Gastrocnemius medialis (tissue), 4 donors: ENCODE measurements at regions not wholly inside any gene's neighbourhood (a gene's known extent, or its start where the extent isn't known, plus 50 kb on each side); places are given as distances from the start of the nearest gene placed in this dataset.

ENCODE experiments used
- CTCF ChIP-seq, 5 experiments: fragments of 450-650 bp in 3 of 5; fragments of 200-600 bp in 2 of 5; sonication (generic) in 2 of 5; IDR thresholded peaks in 4 of 5; conservative IDR thresholded peaks in 1 of 5; 1 replicate in 4 of 5; 2 replicates in 1 of 5; pipeline ENCODE4 v1.5.1; 2016 to 2019; ENCODE audit warnings: antibody characterized with exemption in 5 of 5, mild to moderate bottlenecking in 3 of 5, moderate library complexity in 3 of 5
- POLR2A ChIP-seq, 2 donors: fragments of 450-650 bp; IDR thresholded peaks; one replicate each; pipeline ENCODE4 v1.6.1; 2017; ENCODE audit warnings: antibody characterized with exemption in 2 of 2, mild to moderate bottlenecking in 2 of 2, moderate library complexity in 2 of 2

GRCh38 chr14:106562451-106562850 is 1036.1 kb downstream of the TMEM121 start:
- TF ChIP-seq CTCF (IDR thresholded peaks at IDR 0.05 in 4 of 5, conservative IDR thresholded peaks at IDR 0.05 in 1 of 5) (no peak), POLR2A (IDR thresholded peaks at IDR 0.05) (no peak)
